ENCODE measurements at regions not wholly inside any gene's neighbourhood (a gene's known extent, or its start where the extent isn't known, plus 50 kb on each side); places are given as distances from the start of the nearest gene placed in this dataset.

- TF ChIP-seq CTCF (IDR thresholded peaks at IDR 0.05; ENCODE audit: unreplicated experiment) = no peak
- no peak for DNase-seq (ENCODE audit: low spot score, unreplicated experiment)
- H3K4me1 Mint-ChIP-seq (ENCODE audit: low read depth) = no peaks in the 10 kb centered on the region
- H3K4me3 Mint-ChIP-seq (ENCODE audit: low read depth) = no peak overlapping the region
- no peaks in the 10 kb centered on the region for H3K27me3 Mint-ChIP-seq
- H3K27ac Mint-ChIP-seq = no peak overlapping the region
- no peaks in the 10 kb centered on the region for H3K9me3 Mint-ChIP-seq (ENCODE audit: low read depth)
- no peaks in the 10 kb centered on the region for H3K36me3 Mint-ChIP-seq (ENCODE audit: insufficient read depth)
Observed at GRCh38 chr12:86675197-86675596, 419.0 kb upstream of the MGAT4C start.

- H3K4me1 Mint-ChIP-seq (ENCODE audit: low read depth) = no peaks in the 10 kb centered on the region
- no peak for TF ChIP-seq CTCF (IDR thresholded peaks at IDR 0.05; ENCODE audit: unreplicated experiment)
- no peak overlapping the region for H3K4me3 Mint-ChIP-seq (ENCODE audit: low read depth)
- DNase-seq (ENCODE audit: low spot score, unreplicated experiment) = no peak
- no peaks in the 10 kb centered on the region for H3K9me3 Mint-ChIP-seq (ENCODE audit: low read depth)
- no peak overlapping the region for H3K27ac Mint-ChIP-seq
- no peaks in the 10 kb centered on the region for H3K36me3 Mint-ChIP-seq (ENCODE audit: insufficient read depth)
- no peaks in the 10 kb centered on the region for H3K27me3 Mint-ChIP-seq
Observed at GRCh38 chr12:86670986-86671385, 414.8 kb upstream of the MGAT4C start.

GRCh38 chr12:86669010-86669409 is 412.8 kb upstream of the MGAT4C start:
- no peak overlapping the region for H3K4me3 Mint-ChIP-seq (ENCODE audit: low read depth)
- H3K9me3 Mint-ChIP-seq (ENCODE audit: low read depth) = no peaks in the 10 kb centered on the region
- no peaks in the 10 kb centered on the region for H3K4me1 Mint-ChIP-seq (ENCODE audit: low read depth)
- TF ChIP-seq CTCF (IDR thresholded peaks at IDR 0.05; ENCODE audit: unreplicated experiment) = no peak
- H3K36me3 Mint-ChIP-seq (ENCODE audit: insufficient read depth) = no peaks in the 10 kb centered on the region
- DNase-seq (ENCODE audit: low spot score, unreplicated experiment) = no peak
- no peaks in the 10 kb centered on the region for H3K27me3 Mint-ChIP-seq
- H3K27ac Mint-ChIP-seq = no peak overlapping the region

GRCh38 chr12:86666316-86666715 is 410.1 kb upstream of the MGAT4C start:
- H3K9me3 Mint-ChIP-seq (ENCODE audit: low read depth) = no peaks in the 10 kb centered on the region
- no peaks in the 10 kb centered on the region for H3K36me3 Mint-ChIP-seq (ENCODE audit: insufficient read depth)
- H3K27me3 Mint-ChIP-seq = no peaks in the 10 kb centered on the region
- TF ChIP-seq CTCF (IDR thresholded peaks at IDR 0.05; ENCODE audit: unreplicated experiment) = no peak
- no peak overlapping the region for H3K27ac Mint-ChIP-seq
- DNase-seq (ENCODE audit: low spot score, unreplicated experiment) = no peak
- H3K4me3 Mint-ChIP-seq (ENCODE audit: low read depth) = no peak overlapping the region
- peaks cover 3% of the 10 kb centered on the region for H3K4me1 Mint-ChIP-seq (ENCODE audit: low read depth)

- H3K27me3 Mint-ChIP-seq = no peaks in the 10 kb centered on the region
- H3K27ac Mint-ChIP-seq = no peak overlapping the region
- no peak overlapping the region for H3K4me3 Mint-ChIP-seq (ENCODE audit: low read depth)
- peaks cover 9% of the 10 kb centered on the region for H3K4me1 Mint-ChIP-seq (ENCODE audit: low read depth)
- H3K9me3 Mint-ChIP-seq (ENCODE audit: low read depth) = no peaks in the 10 kb centered on the region
- H3K36me3 Mint-ChIP-seq (ENCODE audit: insufficient read depth) = no peaks in the 10 kb centered on the region
- no peak for DNase-seq (ENCODE audit: low spot score, unreplicated experiment)
- TF ChIP-seq CTCF (IDR thresholded peaks at IDR 0.05; ENCODE audit: unreplicated experiment) = no peak
Observed at GRCh38 chr12:86663716-86664115, 407.5 kb upstream of the MGAT4C start.
